ENCODE measurements at regions not wholly inside any gene's neighbourhood (a gene's known extent, or its start where the extent isn't known, plus 50 kb on each side); places are given as distances from the start of the nearest gene placed in this dataset.

DNA sequence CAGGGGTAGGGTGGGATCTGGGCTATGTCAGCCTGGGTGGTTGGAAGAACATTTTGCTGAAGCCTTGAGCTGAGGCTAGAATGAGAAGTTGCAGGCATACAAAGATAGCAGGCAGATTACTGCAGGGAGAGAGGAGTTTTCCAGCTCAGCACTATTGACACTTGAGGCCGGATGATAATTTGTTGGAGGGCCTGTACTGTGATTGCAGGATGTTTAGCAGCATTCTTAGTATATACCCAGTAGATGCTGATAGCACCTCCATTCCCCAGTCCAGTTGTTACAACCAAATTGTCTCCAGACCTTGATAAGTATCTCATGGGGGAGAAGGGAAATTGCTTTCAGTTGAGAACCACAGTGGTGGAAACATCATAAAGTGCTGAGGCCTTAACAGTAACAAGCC lies 158.6 kb upstream of the CHRM2 start:
- no peaks in the 10 kb centered on the region for H3K27me3 ChIP-seq (ENCODE audit: control insufficient read depth, insufficient read depth, low read length)
- BruUV-seq (replicated peaks) = no TSS peak
- H3K4me3 ChIP-seq (ENCODE audit: low read depth in 2 of 2, low read length in 2 of 2) = no peak overlapping the region
- no peaks in the 10 kb centered on the region for H3K9me3 ChIP-seq (ENCODE audit: control insufficient read depth, insufficient read depth, low read depth, low read length)
- ChIA-PET CTCF (no interaction called here), POLR2A (no interaction called here)
- intact Hi-C loops (cut with micrococcal nuclease; ENCODE audit: unreplicated experiment) = no loop called here
- no peak for ATAC-seq
- TF ChIP-seq SIN3A (IDR thresholded peaks at IDR 0.05; ENCODE audit: borderline replicate concordance, insufficient read depth, low read depth, low read length) (no peak), TCF7L2 (IDR thresholded peaks at IDR 0.05; ENCODE audit: low read depth, low read length) (no peak), POLR2AphosphoS5 (IDR thresholded peaks at IDR 0.05; ENCODE audit: low read depth, low read length) (no peak)
- TF ChIP-seq, protein P1, sequence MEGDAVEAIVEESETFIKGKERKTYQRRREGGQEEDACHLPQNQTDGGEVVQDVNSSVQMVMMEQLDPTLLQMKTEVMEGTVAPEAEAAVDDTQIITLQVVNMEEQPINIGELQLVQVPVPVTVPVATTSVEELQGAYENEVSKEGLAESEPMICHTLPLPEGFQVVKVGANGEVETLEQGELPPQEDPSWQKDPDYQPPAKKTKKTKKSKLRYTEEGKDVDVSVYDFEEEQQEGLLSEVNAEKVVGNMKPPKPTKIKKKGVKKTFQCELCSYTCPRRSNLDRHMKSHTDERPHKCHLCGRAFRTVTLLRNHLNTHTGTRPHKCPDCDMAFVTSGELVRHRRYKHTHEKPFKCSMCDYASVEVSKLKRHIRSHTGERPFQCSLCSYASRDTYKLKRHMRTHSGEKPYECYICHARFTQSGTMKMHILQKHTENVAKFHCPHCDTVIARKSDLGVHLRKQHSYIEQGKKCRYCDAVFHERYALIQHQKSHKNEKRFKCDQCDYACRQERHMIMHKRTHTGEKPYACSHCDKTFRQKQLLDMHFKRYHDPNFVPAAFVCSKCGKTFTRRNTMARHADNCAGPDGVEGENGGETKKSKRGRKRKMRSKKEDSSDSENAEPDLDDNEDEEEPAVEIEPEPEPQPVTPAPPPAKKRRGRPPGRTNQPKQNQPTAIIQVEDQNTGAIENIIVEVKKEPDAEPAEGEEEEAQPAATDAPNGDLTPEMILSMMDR (IDR thresholded peaks at IDR 0.05) = no peak
- no peaks in the 10 kb centered on the region for H3K36me3 ChIP-seq (ENCODE audit: control insufficient read depth, insufficient read depth, low read length)
- DNase-seq (ENCODE audit: low read depth, low spot score) = no peak
- H3K27ac ChIP-seq (ENCODE audit: low read length) = no peak overlapping the region
- in situ Hi-C loops (cut with HindIII; ENCODE audit: low pct_unique_long_range_greater_than_20kb, low sequenced_read_pairs) = no loop called here
- no peaks in the 10 kb centered on the region for H3K4me1 ChIP-seq (ENCODE audit: control insufficient read depth, insufficient read depth, low read length)

DNA sequence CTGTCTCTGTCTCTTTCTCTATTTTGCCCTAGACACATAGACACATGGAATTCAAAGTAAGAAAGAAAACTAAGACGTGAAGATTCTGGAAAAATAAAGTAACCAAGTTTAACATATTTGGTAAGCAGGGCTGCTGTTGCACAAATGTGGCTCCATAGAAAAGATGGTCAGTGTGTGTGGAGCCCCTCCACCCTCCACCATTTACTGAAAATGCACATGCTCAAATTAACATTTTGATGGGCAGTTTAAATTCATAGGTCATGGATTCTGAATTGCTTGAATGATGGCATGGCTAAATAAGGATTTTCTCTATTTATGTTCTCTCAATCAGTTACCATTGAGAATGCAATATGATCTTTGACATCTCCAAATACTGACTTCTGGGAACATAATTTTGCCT lies 165.5 kb upstream of the CHRM2 start:
- TF ChIP-seq SIN3A (IDR thresholded peaks at IDR 0.05; ENCODE audit: borderline replicate concordance, insufficient read depth, low read depth, low read length) = no peak
- TF ChIP-seq, protein P1 (IDR thresholded peaks at IDR 0.05) = no peak
- TF ChIP-seq TCF7L2 (IDR thresholded peaks at IDR 0.05; ENCODE audit: low read depth, low read length) = no peak
- TF ChIP-seq POLR2AphosphoS5 (IDR thresholded peaks at IDR 0.05; ENCODE audit: low read depth, low read length) = no peak
- TF ChIP-seq, protein P2, sequence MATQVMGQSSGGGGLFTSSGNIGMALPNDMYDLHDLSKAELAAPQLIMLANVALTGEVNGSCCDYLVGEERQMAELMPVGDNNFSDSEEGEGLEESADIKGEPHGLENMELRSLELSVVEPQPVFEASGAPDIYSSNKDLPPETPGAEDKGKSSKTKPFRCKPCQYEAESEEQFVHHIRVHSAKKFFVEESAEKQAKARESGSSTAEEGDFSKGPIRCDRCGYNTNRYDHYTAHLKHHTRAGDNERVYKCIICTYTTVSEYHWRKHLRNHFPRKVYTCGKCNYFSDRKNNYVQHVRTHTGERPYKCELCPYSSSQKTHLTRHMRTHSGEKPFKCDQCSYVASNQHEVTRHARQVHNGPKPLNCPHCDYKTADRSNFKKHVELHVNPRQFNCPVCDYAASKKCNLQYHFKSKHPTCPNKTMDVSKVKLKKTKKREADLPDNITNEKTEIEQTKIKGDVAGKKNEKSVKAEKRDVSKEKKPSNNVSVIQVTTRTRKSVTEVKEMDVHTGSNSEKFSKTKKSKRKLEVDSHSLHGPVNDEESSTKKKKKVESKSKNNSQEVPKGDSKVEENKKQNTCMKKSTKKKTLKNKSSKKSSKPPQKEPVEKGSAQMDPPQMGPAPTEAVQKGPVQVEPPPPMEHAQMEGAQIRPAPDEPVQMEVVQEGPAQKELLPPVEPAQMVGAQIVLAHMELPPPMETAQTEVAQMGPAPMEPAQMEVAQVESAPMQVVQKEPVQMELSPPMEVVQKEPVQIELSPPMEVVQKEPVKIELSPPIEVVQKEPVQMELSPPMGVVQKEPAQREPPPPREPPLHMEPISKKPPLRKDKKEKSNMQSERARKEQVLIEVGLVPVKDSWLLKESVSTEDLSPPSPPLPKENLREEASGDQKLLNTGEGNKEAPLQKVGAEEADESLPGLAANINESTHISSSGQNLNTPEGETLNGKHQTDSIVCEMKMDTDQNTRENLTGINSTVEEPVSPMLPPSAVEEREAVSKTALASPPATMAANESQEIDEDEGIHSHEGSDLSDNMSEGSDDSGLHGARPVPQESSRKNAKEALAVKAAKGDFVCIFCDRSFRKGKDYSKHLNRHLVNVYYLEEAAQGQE (IDR thresholded peaks at IDR 0.05; ENCODE audit: insufficient read depth in 1 of 2, low read depth in 2 of 2, low read length in 1 of 2) = no peak
- no TSS peak for BruUV-seq (replicated peaks)
- no peaks in the 10 kb centered on the region for H3K4me1 ChIP-seq (ENCODE audit: control insufficient read depth, insufficient read depth, low read length)
- no peak for ATAC-seq
- intact Hi-C loops (cut with micrococcal nuclease; ENCODE audit: unreplicated experiment) = no loop called here
- H3K27ac ChIP-seq (ENCODE audit: low read length) = no peak overlapping the region
- ChIA-PET CTCF (no interaction called here), POLR2A (no interaction called here)
- no peaks in the 10 kb centered on the region for H3K36me3 ChIP-seq (ENCODE audit: control insufficient read depth, insufficient read depth, low read length)
- H3K27me3 ChIP-seq (ENCODE audit: control insufficient read depth, insufficient read depth, low read length) = no peaks in the 10 kb centered on the region
- DNase-seq (ENCODE audit: low read depth, low spot score) = no peak
- H3K9me3 ChIP-seq (ENCODE audit: control insufficient read depth, insufficient read depth, low read depth, low read length) = 0 out of 2 replicates have a peak, but pooled peaks cover 2% of the 10 kb centered on the region
- no peak overlapping the region for H3K4me3 ChIP-seq (ENCODE audit: low read depth in 2 of 2, low read length in 2 of 2)
- in situ Hi-C loops (cut with HindIII; ENCODE audit: low pct_unique_long_range_greater_than_20kb, low sequenced_read_pairs) = no loop called here

Data from Panc1 (cell line).